Loucy (cell line): ENCODE measurements at regions not wholly inside any gene's neighbourhood (a gene's known extent, or its start where the extent isn't known, plus 50 kb on each side); places are given as distances from the start of the nearest gene placed in this dataset.

ENCODE experiments used
- H2AFZ ChIP-seq: fragments of 200-600 bp; sonication (generic); 2 replicates; pipeline ENCODE4 v1.6.0; 2016; ENCODE audit warnings: antibody characterized with exemption, mild to moderate bottlenecking, low read length, moderate library complexity
- H3F3A ChIP-seq: fragments of 200-600 bp; 2 replicates; pipeline ENCODE4 v1.6.0; 2016; ENCODE audit warnings: antibody characterized with exemption, low read depth, mild to moderate bottlenecking
- H3K27me3 ChIP-seq: fragments of 200-600 bp; sonication (generic); 2 replicates; pipeline ENCODE4 v1.6.1; 2014; ENCODE audit warnings: low read length, mild to moderate bottlenecking; ENCODE audit not compliant: insufficient read depth, poor library complexity, severe bottlenecking
- H3K36me3 ChIP-seq: fragments of 200-600 bp; sonication (generic); 2 replicates; pipeline ENCODE4 v1.6.1; 2016; ENCODE audit warnings: low read length; ENCODE audit not compliant: insufficient read depth
- H3K4me1 ChIP-seq: fragments of 200-600 bp; sonication (generic); 2 replicates; pipeline ENCODE4 v1.5.1; 2014; ENCODE audit warnings: low read length, mild to moderate bottlenecking; ENCODE audit not compliant: insufficient read depth, poor library complexity, severe bottlenecking
- H3K4me2 ChIP-seq: fragments of 200-600 bp; sonication (generic); 2 replicates; pipeline ENCODE4 v1.6.0; 2014; ENCODE audit warnings: antibody characterized with exemption, low read length, low read depth, mild to moderate bottlenecking; ENCODE audit not compliant: poor library complexity, severe bottlenecking
- H3K4me3 ChIP-seq: fragments of 200-600 bp; sonication (generic); 2 replicates; pipeline ENCODE4 v1.5.1; 2014; ENCODE audit warnings: low read length, mild to moderate bottlenecking, mixed read lengths; ENCODE audit not compliant: poor library complexity, severe bottlenecking
- H3K79me2 ChIP-seq: fragments of 200-600 bp; sonication (generic); 2 replicates; pipeline ENCODE4 v1.6.1; 2014; ENCODE audit warnings: low read length; ENCODE audit not compliant: insufficient read depth
- H3K9ac ChIP-seq: fragments of 200-600 bp; sonication (generic); 2 replicates; pipeline ENCODE4 v1.6.0; 2014; ENCODE audit warnings: mild to moderate bottlenecking, low read depth, low read length, moderate library complexity; ENCODE audit not compliant: poor library complexity, severe bottlenecking
- H3K9me2 ChIP-seq: fragments of 200-600 bp; sonication (generic); replicated peaks from 2 replicates; pipeline ENCODE4 v1.6.1; 2016; ENCODE audit warnings: low read depth, low read length, mixed read lengths
- H3K9me3 ChIP-seq: fragments of 200-600 bp; sonication (generic); 2 replicates; pipeline ENCODE4 v1.6.1; 2014; ENCODE audit warnings: mild to moderate bottlenecking, antibody characterized with exemption, low read length, low read depth; ENCODE audit not compliant: insufficient read depth
- H4K20me1 ChIP-seq: fragments of 200-600 bp; sonication (generic); 2 replicates; pipeline ENCODE4 v1.6.0; 2014; ENCODE audit warnings: antibody characterized with exemption, low read length, mild to moderate bottlenecking; ENCODE audit not compliant: insufficient read depth, poor library complexity, severe bottlenecking
- EZH2phosphoT487 ChIP-seq: fragments of 200-600 bp; IDR thresholded peaks from 2 replicates; pipeline ENCODE4 v1.6.1; 2018; ENCODE audit warnings: antibody characterized with exemption, mild to moderate bottlenecking, moderate library complexity, borderline replicate concordance
- TF ChIP-seq, protein P1 (sequence below): fragments of 200-600 bp; sonication (generic); conservative IDR thresholded peaks from 2 replicates; pipeline ENCODE4 v1.5.1; 2014; ENCODE audit warnings: mild to moderate bottlenecking, antibody characterized with exemption, low read length

GRCh38 chr6:126182650-126183311 is 157.1 kb upstream of the CENPW start:
- Histone ChIP-seq H3K4me1 (peaks cover 2% of the 10 kb centered on the region), H3K27me3 (no peaks in the 10 kb centered on the region), H3K36me3 (no peaks in the 10 kb centered on the region), H2AFZ (no peak overlapping the region), H3K9me3 (no peaks in the 10 kb centered on the region), H3K9me2 (no peaks in the 10 kb centered on the region), H3K79me2 (no peaks in the 10 kb centered on the region), H4K20me1 (no peaks in the 10 kb centered on the region), H3K4me2 (no peak overlapping the region), H3F3A (no peaks in the 10 kb centered on the region), H3K4me3 (no peak overlapping the region), H3K9ac (no peak overlapping the region)
- TF ChIP-seq, protein P1, sequence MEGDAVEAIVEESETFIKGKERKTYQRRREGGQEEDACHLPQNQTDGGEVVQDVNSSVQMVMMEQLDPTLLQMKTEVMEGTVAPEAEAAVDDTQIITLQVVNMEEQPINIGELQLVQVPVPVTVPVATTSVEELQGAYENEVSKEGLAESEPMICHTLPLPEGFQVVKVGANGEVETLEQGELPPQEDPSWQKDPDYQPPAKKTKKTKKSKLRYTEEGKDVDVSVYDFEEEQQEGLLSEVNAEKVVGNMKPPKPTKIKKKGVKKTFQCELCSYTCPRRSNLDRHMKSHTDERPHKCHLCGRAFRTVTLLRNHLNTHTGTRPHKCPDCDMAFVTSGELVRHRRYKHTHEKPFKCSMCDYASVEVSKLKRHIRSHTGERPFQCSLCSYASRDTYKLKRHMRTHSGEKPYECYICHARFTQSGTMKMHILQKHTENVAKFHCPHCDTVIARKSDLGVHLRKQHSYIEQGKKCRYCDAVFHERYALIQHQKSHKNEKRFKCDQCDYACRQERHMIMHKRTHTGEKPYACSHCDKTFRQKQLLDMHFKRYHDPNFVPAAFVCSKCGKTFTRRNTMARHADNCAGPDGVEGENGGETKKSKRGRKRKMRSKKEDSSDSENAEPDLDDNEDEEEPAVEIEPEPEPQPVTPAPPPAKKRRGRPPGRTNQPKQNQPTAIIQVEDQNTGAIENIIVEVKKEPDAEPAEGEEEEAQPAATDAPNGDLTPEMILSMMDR = peak; percentile 20; the same call in 1 of the 2 replicates
- TF ChIP-seq EZH2phosphoT487 = no peak

DNA sequence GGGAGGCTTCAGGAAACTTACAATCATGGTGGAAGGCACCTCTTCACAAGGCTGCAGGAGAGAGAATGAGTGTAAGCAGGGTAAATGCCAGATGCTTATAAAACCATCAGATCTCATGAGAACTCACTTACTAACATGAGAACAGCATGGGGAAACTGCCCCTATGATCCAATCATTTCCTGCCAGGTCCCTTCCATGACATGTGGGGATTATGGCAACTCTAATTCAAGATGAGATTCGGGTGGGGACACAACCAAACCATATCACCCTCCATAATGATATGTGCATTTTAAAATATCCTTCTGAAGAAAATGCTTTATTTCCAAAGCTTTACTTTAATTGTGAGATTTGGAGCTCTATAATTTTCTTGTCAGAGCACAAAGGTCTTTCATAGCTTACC is 154.1 kb upstream of the CENPW start:
- H3F3A ChIP-seq = no peaks in the 10 kb centered on the region
- no peaks in the 10 kb centered on the region for H3K36me3 ChIP-seq
- H3K9me3 ChIP-seq = no peaks in the 10 kb centered on the region
- H3K4me2 ChIP-seq = no peak overlapping the region
- H3K27me3 ChIP-seq = no peaks in the 10 kb centered on the region
- no peak overlapping the region for H2AFZ ChIP-seq
- H3K79me2 ChIP-seq = no peaks in the 10 kb centered on the region
- no peaks in the 10 kb centered on the region for H3K4me1 ChIP-seq
- H3K9me2 ChIP-seq = no peaks in the 10 kb centered on the region
- H4K20me1 ChIP-seq = no peaks in the 10 kb centered on the region
- no peak overlapping the region for H3K4me3 ChIP-seq
- no peak overlapping the region for H3K9ac ChIP-seq
- TF ChIP-seq, protein P1 = no peak
- no peak for TF ChIP-seq EZH2phosphoT487

GRCh38 chr6:126188279-126188909 is 151.5 kb upstream of the CENPW start:
- Histone ChIP-seq H3K4me1 (no peaks in the 10 kb centered on the region), H3K9me3 (no peaks in the 10 kb centered on the region), H3K4me3 (no peak overlapping the region), H3K4me2 (no peak overlapping the region), H3K36me3 (no peaks in the 10 kb centered on the region), H4K20me1 (no peaks in the 10 kb centered on the region), H3K9me2 (no peaks in the 10 kb centered on the region), H3K79me2 (no peaks in the 10 kb centered on the region), H2AFZ (no peak overlapping the region), H3F3A (no peaks in the 10 kb centered on the region), H3K9ac (no peak overlapping the region), H3K27me3 (no peaks in the 10 kb centered on the region)
- no peak for TF ChIP-seq EZH2phosphoT487
